ENCODE measurements at regions not wholly inside any gene's neighbourhood (a gene's known extent, or its start where the extent isn't known, plus 50 kb on each side); places are given as distances from the start of the nearest gene placed in this dataset. TPM values are rescaled to one million over a fixed set of nuclear protein-coding genes. Genes with fewer than 3 reads are reported as not detected.

DNA sequence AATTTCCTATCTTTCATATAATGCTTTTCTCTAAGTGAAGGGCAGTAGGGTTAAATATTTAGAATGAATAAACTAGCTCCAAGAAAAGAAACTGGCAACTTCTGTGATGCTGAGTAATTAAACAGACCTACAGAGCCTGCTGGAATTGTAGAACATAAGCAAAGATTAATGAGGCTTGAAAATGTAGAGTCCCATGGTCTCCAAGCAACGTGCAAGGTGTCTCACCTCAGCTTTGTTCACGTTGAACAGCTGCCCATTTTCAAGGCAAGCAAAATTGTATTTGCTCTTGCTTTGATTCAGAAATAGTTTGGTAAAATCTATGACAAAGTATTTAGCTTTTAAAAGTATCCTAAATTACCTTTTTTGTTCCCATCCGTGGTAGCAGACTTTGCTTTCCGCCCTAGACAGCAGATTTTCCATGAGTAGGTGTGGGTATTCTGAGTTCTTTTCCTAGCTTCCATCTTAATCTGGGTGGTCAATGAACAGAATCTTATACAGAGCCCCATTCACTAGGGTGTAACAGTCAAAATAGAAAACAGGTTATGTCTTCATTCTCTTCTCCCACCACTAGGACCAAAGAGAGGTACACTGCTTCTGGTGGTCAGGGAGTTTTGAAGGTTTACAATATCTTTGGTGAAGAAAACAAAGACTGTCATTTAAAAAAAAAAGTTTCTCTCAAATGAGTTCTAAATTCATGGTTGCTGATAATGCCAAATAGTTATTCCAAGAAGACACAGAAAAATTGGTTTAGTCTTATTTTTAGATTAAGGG, 52.1 kb upstream of the TYRP1 start:
- no peaks in the 10 kb centered on the region for H3K36me3 ChIP-seq (ENCODE audit: control insufficient read depth in 2 of 2, extremely low read depth in 1 of 2, insufficient read depth in 2 of 2, low read length in 2 of 2)
- H3K9ac ChIP-seq (replicated peaks; ENCODE audit: extremely low read depth, insufficient read depth, low read length): no peak overlapping the region
- intact Hi-C loops (cut with micrococcal nuclease) (loop anchor here (2.0 to 5.0 kb wide), 4 partner anchors 86 to 1784 kb away; no protein-coding TSS in a partner anchor), dilution Hi-C loops (cut with MboI; ENCODE audit: extremely low pct_ligation_motif_present, low sequenced_read_pairs) (no loop called here)
- H3K27me3 ChIP-seq (ENCODE audit: control insufficient read depth in 2 of 2, insufficient read depth in 2 of 2, low read length in 2 of 2): peaks cover 3 to 5% of the 10 kb centered on the region in 2 experiments
- FAIRE-seq (no peak), DNase-seq (ENCODE audit: low read depth, low spot score) (no peak)
- no peak overlapping the region for H3K27ac ChIP-seq (ENCODE audit: insufficient read depth, low read depth, low read length)
- CTCF ChIA-PET: interaction anchor here (0.9 to 3.0 kb wide), 8 partner anchors 8 to 215 kb away, joined by 3 to 33 read pairs (median 8); no protein-coding TSS in a partner anchor
- no TSS peak for BruUV-seq (replicated peaks)
- no peak overlapping the region for H3K4me3 ChIP-seq (replicated peaks in 1 of 3; ENCODE audit: insufficient read depth in 1 of 3, low read depth in 1 of 3, low read length in 3 of 3)
- no peaks in the 10 kb centered on the region for H3K4me1 ChIP-seq (ENCODE audit: control insufficient read depth, extremely low read depth, insufficient read depth, low read length)
- POLR2A ChIA-PET: no interaction called here
- no peaks in the 10 kb centered on the region for H3K79me2 ChIP-seq (ENCODE audit: control insufficient read depth, insufficient read depth, low read length)
- no peak overlapping the region for H3K4me2 ChIP-seq (ENCODE audit: insufficient read depth, low read length)
- no peaks in the 10 kb centered on the region for H3K9me3 ChIP-seq (replicated peaks; ENCODE audit: control insufficient read depth, insufficient read depth, low read length)
- H4K20me1 ChIP-seq (replicated peaks; ENCODE audit: control insufficient read depth, extremely low read depth, insufficient read depth, low read length): no peaks in the 10 kb centered on the region
- H2AFZ ChIP-seq (ENCODE audit: low read depth, low read length): no peak overlapping the region
- no peaks in the 10 kb centered on the region for H3K9me1 ChIP-seq (replicated peaks; ENCODE audit: control insufficient read depth, extremely low read depth, insufficient read depth, low read length)
- TF ChIP-seq, protein P1, sequence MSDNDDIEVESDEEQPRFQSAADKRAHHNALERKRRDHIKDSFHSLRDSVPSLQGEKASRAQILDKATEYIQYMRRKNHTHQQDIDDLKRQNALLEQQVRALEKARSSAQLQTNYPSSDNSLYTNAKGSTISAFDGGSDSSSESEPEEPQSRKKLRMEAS (IDR thresholded peaks at IDR 0.05; ENCODE audit: insufficient read depth, insufficient read length): no peak
- TF ChIP-seq POLR2AphosphoS5 (IDR thresholded peaks at IDR 0.05; ENCODE audit: insufficient read depth, low read depth, low read length) (no peak), FOS (IDR thresholded peaks at IDR 0.05; ENCODE audit: borderline replicate concordance, insufficient read depth, low read length) (no peak), POLR2A (IDR thresholded peaks at IDR 0.05; ENCODE audit: low read depth, low read length) (no peak)

Small RNA genes in the stretch of these regions (small RNA-seq; reads per million reads assigned to genes)
- not detected for gene AL161788.1 (ENCODE audit: insufficient read depth, insufficient read length, low read depth, low replicate concordance)
- gene AL162413.1 (ENCODE audit: insufficient read depth, insufficient read length, low read depth, low replicate concordance): not detected
- gene AL592227.1 (ENCODE audit: insufficient read depth, insufficient read length, low read depth, low replicate concordance): not detected
- gene RNU2-47P (ENCODE audit: insufficient read depth, insufficient read length, low read depth, low replicate concordance): not detected
